ENCODE measurements at regions not wholly inside any gene's neighbourhood (a gene's known extent, or its start where the extent isn't known, plus 50 kb on each side); places are given as distances from the start of the nearest gene placed in this dataset.

- H3K36me3 ChIP-seq (replicated peaks): no peaks in the 10 kb centered on the region
- no peak overlapping the region for H3K4me3 ChIP-seq
- no peaks in the 10 kb centered on the region for H3K4me1 ChIP-seq
- peaks cover 3% of the 10 kb centered on the region; the same call in 1 of the 2 replicates for H3K27me3 ChIP-seq (ENCODE audit: low read depth)
- DNase-seq (ENCODE audit: low spot score in 2 of 2): no peak
- in situ Hi-C loops (cut with MboI; ENCODE audit: low sequenced_read_pairs): no loop called here
- no peaks in the 10 kb centered on the region for H3K9me3 ChIP-seq
These were observed 56.1 kb upstream of the TNFRSF19 start for GRCh38 chr13:23514076-23514475.

- Histone ChIP-seq H3K27me3 (ENCODE audit: low read depth) (peaks cover 3% of the 10 kb centered on the region; the same call in 1 of the 2 replicates), H3K9me3 (no peaks in the 10 kb centered on the region), H3K36me3 (replicated peaks) (no peaks in the 10 kb centered on the region), H3K4me3 (no peak overlapping the region), H3K4me1 (no peaks in the 10 kb centered on the region)
- no peak for DNase-seq (ENCODE audit: low spot score in 2 of 2)
- in situ Hi-C loops (cut with MboI; ENCODE audit: low sequenced_read_pairs): no loop called here
These were observed 55.1 kb upstream of the TNFRSF19 start for GRCh38 chr13:23515116-23515515.

GRCh38 chr13:23516190-23516589 is 54.0 kb upstream of the TNFRSF19 start:
- no peak for DNase-seq (ENCODE audit: low spot score in 2 of 2)
- Histone ChIP-seq H3K9me3 (no peaks in the 10 kb centered on the region), H3K4me3 (no peak overlapping the region), H3K4me1 (no peaks in the 10 kb centered on the region), H3K27me3 (ENCODE audit: low read depth) (peaks cover 3% of the 10 kb centered on the region; the same call in 1 of the 2 replicates), H3K36me3 (replicated peaks) (no peaks in the 10 kb centered on the region)
- in situ Hi-C loops (cut with MboI; ENCODE audit: low sequenced_read_pairs): no loop called here

- peaks cover 3% of the 10 kb centered on the region; the same call in 1 of the 2 replicates for H3K27me3 ChIP-seq (ENCODE audit: low read depth)
- in situ Hi-C loops (cut with MboI; ENCODE audit: low sequenced_read_pairs): no loop called here
- H3K4me1 ChIP-seq: no peaks in the 10 kb centered on the region
- no peaks in the 10 kb centered on the region for H3K36me3 ChIP-seq (replicated peaks)
- no peak overlapping the region for H3K4me3 ChIP-seq
- no peak for DNase-seq (ENCODE audit: low spot score in 2 of 2)
- no peaks in the 10 kb centered on the region for H3K9me3 ChIP-seq
These were observed 53.5 kb upstream of the TNFRSF19 start for GRCh38 chr13:23516702-23517101.

GRCh38 chr13:23518231-23518630 is 52.0 kb upstream of the TNFRSF19 start:
- peaks cover 3% of the 10 kb centered on the region; the same call in 1 of the 2 replicates for H3K27me3 ChIP-seq (ENCODE audit: low read depth)
- in situ Hi-C loops (cut with MboI; ENCODE audit: low sequenced_read_pairs): no loop called here
- no peaks in the 10 kb centered on the region for H3K36me3 ChIP-seq (replicated peaks)
- H3K4me1 ChIP-seq: no peaks in the 10 kb centered on the region
- no peaks in the 10 kb centered on the region for H3K9me3 ChIP-seq
- peak in 1 of 2 experiments; percentile 55 for DNase-seq (ENCODE audit: low spot score in 2 of 2)
- H3K4me3 ChIP-seq: no peak overlapping the region

Data from HAP-1 (cell line).